H9 (cell line): ENCODE measurements at regions not wholly inside any gene's neighbourhood (a gene's known extent, or its start where the extent isn't known, plus 50 kb on each side); places are given as distances from the start of the nearest gene placed in this dataset.

Source experiments
- DNase-seq: peaks from one replicate; pipeline ENCODE4 v3.0.0-alpha.2; 2017
- H2AFZ ChIP-seq: one replicate; pipeline ENCODE4 v1.6.1; 2013; ENCODE audit warnings: mild to moderate bottlenecking, low read length, control low read depth, moderate library complexity
- H2AK5ac ChIP-seq: 2 replicates; pipeline ENCODE4 v1.6.1; 2013; ENCODE audit warnings: low read length, control low read depth, mixed read lengths; ENCODE audit not compliant: insufficient read length
- H2BK120ac ChIP-seq: one replicate; pipeline ENCODE4 v1.6.1; 2013; ENCODE audit warnings: low read depth, mild to moderate bottlenecking, low read length, control low read depth, inconsistent platforms; ENCODE audit not compliant: poor library complexity, severe bottlenecking
- H2BK12ac ChIP-seq: 2 replicates; pipeline ENCODE4 v1.6.1; 2013; ENCODE audit warnings: low read length, control low read depth, mixed read lengths, low read depth; ENCODE audit not compliant: insufficient read length
- H2BK15ac ChIP-seq: 2 replicates; pipeline ENCODE4 v1.6.1; 2013; ENCODE audit warnings: low read depth, low read length, control low read depth
- H2BK20ac ChIP-seq: one replicate; pipeline ENCODE4 v1.6.1; 2013; ENCODE audit warnings: low read depth, mild to moderate bottlenecking, low read length, control low read depth, inconsistent platforms; ENCODE audit not compliant: poor library complexity, severe bottlenecking
- H2BK5ac ChIP-seq: 2 replicates; pipeline ENCODE4 v1.6.1; 2013; ENCODE audit warnings: low read length, control low read depth, mixed read lengths; ENCODE audit not compliant: insufficient read length
- H3K14ac ChIP-seq: 2 replicates; pipeline ENCODE4 v1.6.1; 2013; ENCODE audit warnings: low read length, control low read depth; ENCODE audit not compliant: insufficient read depth
- H3K18ac ChIP-seq: 2 replicates; pipeline ENCODE4 v1.6.1; 2013; ENCODE audit warnings: low read depth, mild to moderate bottlenecking, mixed read lengths, low read length, control low read depth; ENCODE audit not compliant: insufficient read length
- H3K23ac ChIP-seq: 2 replicates; pipeline ENCODE4 v1.6.1; 2013; ENCODE audit warnings: low read length, control low read depth, mixed read lengths, low read depth; ENCODE audit not compliant: insufficient read length
- H3K23me2 ChIP-seq: 2 replicates; pipeline ENCODE4 v1.6.1; 2013; ENCODE audit warnings: low read depth, mild to moderate bottlenecking, mixed read lengths, low read length, control low read depth; ENCODE audit not compliant: insufficient read length, poor library complexity, severe bottlenecking
- H3K27ac ChIP-seq: 2 replicates; pipeline ENCODE4 v1.5.1; 2013; ENCODE audit warnings: low read length, control low read depth, mixed read lengths, low read depth; ENCODE audit not compliant: insufficient read length
- H3K27me3 ChIP-seq: 2 replicates; pipeline ENCODE4 v1.6.1; 2013; ENCODE audit warnings: low read length, control low read depth, inconsistent platforms; ENCODE audit not compliant: insufficient read depth
- H3K4ac ChIP-seq: 2 replicates; pipeline ENCODE4 v1.6.1; 2013; ENCODE audit warnings: low read depth, mild to moderate bottlenecking, control low read depth, inconsistent platforms, low read length, moderate library complexity
- H3K4me1 ChIP-seq: 2 replicates; pipeline ENCODE4 v1.6.1; 2013; ENCODE audit warnings: low read length, control low read depth, inconsistent platforms; ENCODE audit not compliant: insufficient read depth
- H3K4me2 ChIP-seq: 2 replicates; pipeline ENCODE4 v1.6.1; 2013; ENCODE audit warnings: low read length, control low read depth, mixed read lengths; ENCODE audit not compliant: insufficient read length, insufficient read depth
- H3K56ac ChIP-seq: 2 replicates; pipeline ENCODE4 v1.6.1; 2013; ENCODE audit warnings: low read depth, mild to moderate bottlenecking, mixed read lengths, low read length, control low read depth; ENCODE audit not compliant: insufficient read length
- H3K79me1 ChIP-seq: 2 replicates; pipeline ENCODE4 v1.6.1; 2013; ENCODE audit warnings: low read depth, mild to moderate bottlenecking, moderate library complexity, low read length, control low read depth, inconsistent platforms; ENCODE audit not compliant: insufficient read depth, poor library complexity, severe bottlenecking
- H3K79me2 ChIP-seq: 2 replicates; pipeline ENCODE4 v1.6.1; 2013; ENCODE audit warnings: low read length, control low read depth, inconsistent platforms; ENCODE audit not compliant: insufficient read depth
- H3K9ac ChIP-seq: 2 replicates; pipeline ENCODE4 v1.6.1; 2013; ENCODE audit warnings: low read length, control low read depth, mixed read lengths; ENCODE audit not compliant: insufficient read length; ENCODE audit errors: extremely low read depth
- H3K9me3 ChIP-seq: one replicate; pipeline ENCODE4 v1.6.1; 2013; ENCODE audit warnings: low read depth, low read length, inconsistent platforms; ENCODE audit not compliant: control insufficient read depth
- H3T11ph ChIP-seq: one replicate; pipeline ENCODE4 v1.6.1; 2013; ENCODE audit warnings: mild to moderate bottlenecking, low read length, control low read depth, inconsistent platforms
- H4K20me1 ChIP-seq: one replicate; pipeline ENCODE4 v1.6.1; 2013; ENCODE audit not compliant: control insufficient read depth, insufficient read length, insufficient read depth
- H4K5ac ChIP-seq: 2 replicates; pipeline ENCODE4 v1.6.1; 2013; ENCODE audit warnings: low read depth, mild to moderate bottlenecking, mixed read lengths, low read length, control low read depth; ENCODE audit not compliant: insufficient read length
- H4K8ac ChIP-seq: replicated peaks from 2 replicates; pipeline ENCODE4 v1.6.1; 2013; ENCODE audit warnings: low read length, control low read depth, mixed read lengths, low read depth; ENCODE audit not compliant: insufficient read length
- H4K91ac ChIP-seq: 2 replicates; pipeline ENCODE4 v1.6.1; 2013; ENCODE audit warnings: low read depth, mild to moderate bottlenecking, moderate library complexity, mixed read lengths, low read length, control low read depth; ENCODE audit not compliant: insufficient read length
- H3K27ac Mint-ChIP-seq, 3 experiments: 2 replicates in 2 of 3; 3 replicates in 1 of 3; pipeline ENCODE4 v1.8.0; 2020 to 2021; ENCODE audit warnings: mixed read lengths in 3 of 3, mild to moderate bottlenecking in 1 of 3, moderate library complexity in 1 of 3
- H3K27me3 Mint-ChIP-seq: 2 replicates; pipeline ENCODE4 v1.8.0; 2021; ENCODE audit warnings: low read depth, mild to moderate bottlenecking, moderate library complexity, mixed read lengths
- H3K36me3 Mint-ChIP-seq, 3 experiments: 2 replicates in 2 of 3; 3 replicates in 1 of 3; pipeline ENCODE4 v1.8.0; 2020 to 2021; ENCODE audit warnings: low read depth in 3 of 3, mixed read lengths in 3 of 3; ENCODE audit not compliant: insufficient read depth in 1 of 3
- H3K4me1 Mint-ChIP-seq, 2 experiments: 2 replicates each; pipeline ENCODE4 v1.8.0; 2020; ENCODE audit warnings: mixed read lengths in 2 of 2
- H3K4me3 Mint-ChIP-seq, 2 experiments: 2 replicates in 1 of 2; 3 replicates in 1 of 2; pipeline ENCODE4 v1.8.0; 2020 to 2021; ENCODE audit warnings: mild to moderate bottlenecking in 2 of 2, mixed read lengths in 2 of 2, moderate library complexity in 1 of 2
- H3K9me3 Mint-ChIP-seq, 2 experiments: 2 replicates in 1 of 2; 3 replicates in 1 of 2; pipeline ENCODE4 v1.8.0; 2020; ENCODE audit warnings: mild to moderate bottlenecking in 2 of 2, mixed read lengths in 2 of 2, moderate library complexity in 1 of 2
- CTCF ChIP-seq: fragments of 200-600 bp; sonication (generic); conservative IDR thresholded peaks from 3 replicates; pipeline ENCODE4 v1.8.0; 2021; ENCODE audit warnings: antibody characterized with exemption, mild to moderate bottlenecking
- WGBS: extraction: QIAGEN DNeasy Blood & Tissue Kit; methylation state at CpG from one replicate; pipeline ENCODE4 v1.1.7; 2013; ENCODE audit warnings: missing lambda C conversion rate, low lambda C conversion rate, mixed read lengths; ENCODE audit not compliant: insufficient read length; ENCODE audit errors: extremely low coverage; 5-methylcytosine and 5-hydroxymethylcytosine counted together

GRCh38 chr10:24149640-24150039 lies 59.3 kb upstream of the KIAA1217 start:
- H3K4ac ChIP-seq: no peak overlapping the region
- WGBS: no CpG with 5 or more reads among the region's 2 CpGs
- H4K91ac ChIP-seq: no peak overlapping the region
- H3K9me3 ChIP-seq: no peaks in the 10 kb centered on the region
- H3K27ac ChIP-seq: no peak overlapping the region
- no peak overlapping the region for H4K8ac ChIP-seq
- no peak overlapping the region for H3T11ph ChIP-seq
- H3K23me2 ChIP-seq: no peaks in the 10 kb centered on the region
- no peak overlapping the region for H3K14ac ChIP-seq
- TF ChIP-seq CTCF: no peak
- H3K56ac ChIP-seq: no peak overlapping the region
- H2BK5ac ChIP-seq: no peak overlapping the region
- no peak overlapping the region for H2BK20ac ChIP-seq
- H4K5ac ChIP-seq: no peak overlapping the region
- no peaks in the 10 kb centered on the region for H3K79me1 ChIP-seq
- H3K18ac ChIP-seq: no peak overlapping the region
- no peak overlapping the region for H2BK12ac ChIP-seq
- Mint-ChIP-seq H3K4me3 (no peak overlapping the region), H3K9me3 (no peaks in the 10 kb centered on the region), H3K36me3 (no peaks in the 10 kb centered on the region), H3K27me3 (no peaks in the 10 kb centered on the region; the same call in 1 of the 2 replicates), H3K27ac (no peak overlapping the region), H3K4me1 (peaks cover 6 to 8% of the 10 kb centered on the region in 2 experiments)
- no peaks in the 10 kb centered on the region for H3K27me3 ChIP-seq
- no peaks in the 10 kb centered on the region for H4K20me1 ChIP-seq
- H2BK120ac ChIP-seq: no peak overlapping the region
- no peak overlapping the region for H2BK15ac ChIP-seq
- H2AK5ac ChIP-seq: no peak overlapping the region
- H3K4me2 ChIP-seq: no peak overlapping the region
- H3K79me2 ChIP-seq: no peaks in the 10 kb centered on the region
- H3K4me1 ChIP-seq: peaks cover 2% of the 10 kb centered on the region; the same call in 1 of the 2 replicates
- no peak overlapping the region for H2AFZ ChIP-seq
- DNase-seq: no peak
- no peak overlapping the region for H3K9ac ChIP-seq
- H3K23ac ChIP-seq: no peak overlapping the region
